ENCODE measurements at regions not wholly inside any gene's neighbourhood (a gene's known extent, or its start where the extent isn't known, plus 50 kb on each side); places are given as distances from the start of the nearest gene placed in this dataset.

GRCh38 chr1:239785576-239785975 lies 306.1 kb upstream of the FMN2 start:
- H3K9ac ChIP-seq (ENCODE audit: low read length), result no peak overlapping the region
- H4K20me1 ChIP-seq (ENCODE audit: low read depth, low read length), result no peaks in the 10 kb centered on the region
- H3K27ac ChIP-seq (ENCODE audit: low read depth, low read length), result no peak overlapping the region
- H3K79me2 ChIP-seq (ENCODE audit: insufficient read depth, low read length), result no peaks in the 10 kb centered on the region
- no peaks in the 10 kb centered on the region for H3K9me3 ChIP-seq (ENCODE audit: insufficient read depth, low read length)
- H3K9me2 ChIP-seq (replicated peaks; ENCODE audit: insufficient read depth, low read length), result no peaks in the 10 kb centered on the region
- no peaks in the 10 kb centered on the region for H3K36me3 ChIP-seq (ENCODE audit: low read length)
- no peak overlapping the region for H3K4me3 ChIP-seq (ENCODE audit: insufficient read depth, low read length, poor library complexity, severe bottlenecking)
- H3K27me3 ChIP-seq (ENCODE audit: low read length), result no peaks in the 10 kb centered on the region
- no peak overlapping the region for H2AFZ ChIP-seq (ENCODE audit: low read depth, low read length, severe bottlenecking)
- no peaks in the 10 kb centered on the region for H3F3A ChIP-seq (ENCODE audit: insufficient read depth)
- TF ChIP-seq EZH2phosphoT487 (conservative IDR thresholded peaks at IDR 0.05; ENCODE audit: low read length) (no peak), CTCF (IDR thresholded peaks at IDR 0.05; ENCODE audit: insufficient read depth, low read length, poor library complexity, severe bottlenecking) (no peak)
- no peak overlapping the region for H3K4me2 ChIP-seq (ENCODE audit: low read depth, low read length, poor library complexity, severe bottlenecking)

- Histone ChIP-seq H3K4me3 (ENCODE audit: insufficient read depth, low read length, poor library complexity, severe bottlenecking) (no peak overlapping the region), H3K4me2 (ENCODE audit: low read depth, low read length, poor library complexity, severe bottlenecking) (no peak overlapping the region), H3K9me3 (ENCODE audit: insufficient read depth, low read length) (no peaks in the 10 kb centered on the region), H3K9ac (ENCODE audit: low read length) (no peak overlapping the region), H3K79me2 (ENCODE audit: insufficient read depth, low read length) (no peaks in the 10 kb centered on the region), H3K36me3 (ENCODE audit: low read length) (no peaks in the 10 kb centered on the region), H3F3A (ENCODE audit: insufficient read depth) (no peaks in the 10 kb centered on the region), H3K27ac (ENCODE audit: low read depth, low read length) (no peak overlapping the region), H3K9me2 (replicated peaks; ENCODE audit: insufficient read depth, low read length) (no peaks in the 10 kb centered on the region), H4K20me1 (ENCODE audit: low read depth, low read length) (no peaks in the 10 kb centered on the region), H3K27me3 (ENCODE audit: low read length) (no peaks in the 10 kb centered on the region), H2AFZ (ENCODE audit: low read depth, low read length, severe bottlenecking) (no peak overlapping the region)
- TF ChIP-seq EZH2phosphoT487 (conservative IDR thresholded peaks at IDR 0.05; ENCODE audit: low read length), result no peak
- no peak for TF ChIP-seq CTCF (IDR thresholded peaks at IDR 0.05; ENCODE audit: insufficient read depth, low read length, poor library complexity, severe bottlenecking)
Observed at GRCh38 chr1:239786464-239786863, 305.2 kb upstream of the FMN2 start.

GRCh38 chr1:239792157-239792556 lies 299.5 kb upstream of the FMN2 start:
- Histone ChIP-seq H3K4me2 (ENCODE audit: low read depth, low read length, poor library complexity, severe bottlenecking) (no peak overlapping the region), H3K9me3 (ENCODE audit: insufficient read depth, low read length) (no peaks in the 10 kb centered on the region), H2AFZ (ENCODE audit: low read depth, low read length, severe bottlenecking) (no peak overlapping the region), H3K9me2 (replicated peaks; ENCODE audit: insufficient read depth, low read length) (no peaks in the 10 kb centered on the region), H3K27me3 (ENCODE audit: low read length) (no peaks in the 10 kb centered on the region), H3K36me3 (ENCODE audit: low read length) (no peaks in the 10 kb centered on the region), H4K20me1 (ENCODE audit: low read depth, low read length) (no peaks in the 10 kb centered on the region), H3K4me3 (ENCODE audit: insufficient read depth, low read length, poor library complexity, severe bottlenecking) (no peak overlapping the region), H3K27ac (ENCODE audit: low read depth, low read length) (no peak overlapping the region), H3K79me2 (ENCODE audit: insufficient read depth, low read length) (no peaks in the 10 kb centered on the region), H3F3A (ENCODE audit: insufficient read depth) (no peaks in the 10 kb centered on the region), H3K9ac (ENCODE audit: low read length) (no peak overlapping the region)
- TF ChIP-seq CTCF (IDR thresholded peaks at IDR 0.05; ENCODE audit: insufficient read depth, low read length, poor library complexity, severe bottlenecking) (no peak), EZH2phosphoT487 (conservative IDR thresholded peaks at IDR 0.05; ENCODE audit: low read length) (no peak)
